ENCODE measurements at regions not wholly inside any gene's neighbourhood (a gene's known extent, or its start where the extent isn't known, plus 50 kb on each side); places are given as distances from the start of the nearest gene placed in this dataset.

DNA sequence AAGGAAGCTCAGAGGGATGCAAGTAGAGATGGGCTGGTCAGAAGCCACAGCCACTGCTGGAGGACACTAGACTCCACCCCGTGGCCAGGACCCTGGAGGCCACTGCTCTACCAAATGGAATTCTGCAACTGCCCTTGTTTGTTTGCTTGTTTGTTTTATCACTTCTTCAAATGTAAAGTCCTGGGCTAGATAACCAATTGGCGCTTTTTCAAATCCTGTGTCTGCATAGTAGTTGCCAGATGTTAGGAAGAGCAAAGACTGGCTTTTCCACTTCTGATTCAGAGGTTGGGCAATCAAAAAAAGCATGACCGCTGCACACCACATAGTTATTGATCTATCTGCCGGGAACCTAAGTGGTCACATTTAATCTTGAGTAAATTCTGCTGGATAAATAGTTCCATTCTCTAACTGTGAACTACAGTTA, 255.2 kb upstream of the SFRP2 start:
- TF ChIP-seq, protein P1, sequence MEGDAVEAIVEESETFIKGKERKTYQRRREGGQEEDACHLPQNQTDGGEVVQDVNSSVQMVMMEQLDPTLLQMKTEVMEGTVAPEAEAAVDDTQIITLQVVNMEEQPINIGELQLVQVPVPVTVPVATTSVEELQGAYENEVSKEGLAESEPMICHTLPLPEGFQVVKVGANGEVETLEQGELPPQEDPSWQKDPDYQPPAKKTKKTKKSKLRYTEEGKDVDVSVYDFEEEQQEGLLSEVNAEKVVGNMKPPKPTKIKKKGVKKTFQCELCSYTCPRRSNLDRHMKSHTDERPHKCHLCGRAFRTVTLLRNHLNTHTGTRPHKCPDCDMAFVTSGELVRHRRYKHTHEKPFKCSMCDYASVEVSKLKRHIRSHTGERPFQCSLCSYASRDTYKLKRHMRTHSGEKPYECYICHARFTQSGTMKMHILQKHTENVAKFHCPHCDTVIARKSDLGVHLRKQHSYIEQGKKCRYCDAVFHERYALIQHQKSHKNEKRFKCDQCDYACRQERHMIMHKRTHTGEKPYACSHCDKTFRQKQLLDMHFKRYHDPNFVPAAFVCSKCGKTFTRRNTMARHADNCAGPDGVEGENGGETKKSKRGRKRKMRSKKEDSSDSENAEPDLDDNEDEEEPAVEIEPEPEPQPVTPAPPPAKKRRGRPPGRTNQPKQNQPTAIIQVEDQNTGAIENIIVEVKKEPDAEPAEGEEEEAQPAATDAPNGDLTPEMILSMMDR (conservative IDR thresholded peaks at IDR 0.05 in 1 of 2, IDR thresholded peaks at IDR 0.05 in 1 of 2; ENCODE audit: low read depth in 1 of 2, low read length in 2 of 2): no peak
- no peak for TF ChIP-seq EZH2 (IDR thresholded peaks at IDR 0.05; ENCODE audit: low read length, missing control alignments)
